ENCODE measurements at regions not wholly inside any gene's neighbourhood (a gene's known extent, or its start where the extent isn't known, plus 50 kb on each side); places are given as distances from the start of the nearest gene placed in this dataset.

GRCh38 chr13:88107570-88107969 lies 436.4 kb downstream of the SLITRK5 start:
- Histone ChIP-seq H3K27ac (no peak overlapping the region), H3K27me3 (no peaks in the 10 kb centered on the region), H3K36me3 (no peaks in the 10 kb centered on the region), H3K9me3 (no peaks in the 10 kb centered on the region), H3K4me1 (no peaks in the 10 kb centered on the region), H3K4me3 (no peak overlapping the region)
- DNase-seq = no peak
- WGBS, 2 donors = 71 to 88% methylated on average over 6 of the region's 6 CpGs
- TF ChIP-seq EP300 (IDR thresholded peaks at IDR 0.05) = no peak
- no peak for TF ChIP-seq CTCF (IDR thresholded peaks at IDR 0.05)
- no peak for TF ChIP-seq POLR2AphosphoS5 (IDR thresholded peaks at IDR 0.05)
- TF ChIP-seq POLR2A (IDR thresholded peaks at IDR 0.05) = no peak
- intact Hi-C loops (cut with DNase I) = no loop called here

DNA sequence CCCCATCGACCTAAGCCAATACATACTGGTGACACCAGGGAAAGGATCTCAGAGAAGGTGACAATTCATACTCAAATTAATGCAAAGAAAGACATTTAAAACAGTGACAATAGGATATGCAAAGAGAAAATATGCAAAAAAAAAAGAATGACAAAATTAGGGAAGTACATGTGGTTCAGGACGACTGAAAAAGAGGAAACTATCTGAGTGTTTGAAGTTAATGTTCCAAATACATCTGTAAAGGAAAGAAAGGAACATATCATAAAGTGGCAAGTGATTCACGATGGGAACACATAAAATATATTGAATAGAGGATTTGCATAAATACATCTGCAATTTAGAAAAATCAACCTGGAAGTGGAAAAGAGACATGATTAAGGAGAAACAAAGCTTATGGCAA lies 441.4 kb downstream of the SLITRK5 start:
- Histone ChIP-seq H3K27me3 (no peaks in the 10 kb centered on the region), H3K4me1 (no peaks in the 10 kb centered on the region), H3K36me3 (no peaks in the 10 kb centered on the region), H3K27ac (no peak overlapping the region), H3K4me3 (no peak overlapping the region), H3K9me3 (no peaks in the 10 kb centered on the region)
- intact Hi-C loops (cut with DNase I) = no loop called here
- TF ChIP-seq POLR2A (IDR thresholded peaks at IDR 0.05) = no peak
- no peak for TF ChIP-seq POLR2AphosphoS5 (IDR thresholded peaks at IDR 0.05)
- TF ChIP-seq CTCF (IDR thresholded peaks at IDR 0.05) = no peak
- no peak for TF ChIP-seq EP300 (IDR thresholded peaks at IDR 0.05)
- 29 to 40% methylated on average over 3 of the region's 3 CpGs for WGBS, 2 donors
- no peak for DNase-seq

- Histone ChIP-seq H3K27me3 (no peaks in the 10 kb centered on the region), H3K27ac (no peak overlapping the region), H3K4me3 (no peak overlapping the region), H3K4me1 (no peaks in the 10 kb centered on the region), H3K9me3 (no peaks in the 10 kb centered on the region), H3K36me3 (no peaks in the 10 kb centered on the region)
- no peak for DNase-seq
- intact Hi-C loops (cut with DNase I) = no loop called here
- WGBS, 2 donors = 56 to 69% methylated on average over 2 of the region's 2 CpGs
- no peak for TF ChIP-seq EP300 (IDR thresholded peaks at IDR 0.05)
These were observed 444.8 kb downstream of the SLITRK5 start for GRCh38 chr13:88115976-88116375.

DNA sequence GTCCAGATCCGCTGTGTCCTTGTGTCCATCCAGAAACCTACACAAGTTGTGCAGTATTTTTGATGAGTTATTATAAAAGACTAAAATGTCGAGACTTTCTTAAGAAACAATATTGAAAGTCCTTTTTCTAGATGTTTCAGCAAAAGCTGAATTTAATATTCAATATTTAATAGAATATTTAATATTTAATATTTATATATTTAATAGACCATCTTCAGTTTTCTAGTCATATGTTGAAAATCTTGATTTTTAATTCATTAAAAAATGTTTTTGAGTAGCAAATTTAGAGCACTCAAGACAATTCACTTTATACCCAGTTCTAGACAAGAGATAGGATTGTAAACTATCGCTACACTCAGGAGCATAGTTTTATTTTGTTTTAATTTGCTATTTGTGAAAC lies 447.8 kb downstream of the SLITRK5 start:
- no peak overlapping the region for H3K27ac ChIP-seq
- H3K4me3 ChIP-seq = no peak overlapping the region
- H3K4me1 ChIP-seq = no peaks in the 10 kb centered on the region

GRCh38 chr13:88124142-88124541 lies 453.0 kb downstream of the SLITRK5 start:
- no peaks in the 10 kb centered on the region for H3K36me3 ChIP-seq
- H3K27me3 ChIP-seq = no peaks in the 10 kb centered on the region
- DNase-seq = no peak
- intact Hi-C loops (cut with DNase I) = no loop called here
- no peak overlapping the region for H3K4me3 ChIP-seq
- TF ChIP-seq CTCF (IDR thresholded peaks at IDR 0.05) (no peak), POLR2AphosphoS5 (IDR thresholded peaks at IDR 0.05) (no peak), POLR2A (IDR thresholded peaks at IDR 0.05) (no peak), EP300 (IDR thresholded peaks at IDR 0.05) (no peak)
- no peaks in the 10 kb centered on the region for H3K9me3 ChIP-seq
- no peak overlapping the region for H3K27ac ChIP-seq
- no peaks in the 10 kb centered on the region for H3K4me1 ChIP-seq

More for the DNA sequence above, 447.8 kb downstream of the SLITRK5 start:
- Histone ChIP-seq H3K27me3 (no peaks in the 10 kb centered on the region), H3K9me3 (no peaks in the 10 kb centered on the region), H3K36me3 (no peaks in the 10 kb centered on the region)
- no peak for TF ChIP-seq CTCF (IDR thresholded peaks at IDR 0.05)
- no peak for TF ChIP-seq POLR2A (IDR thresholded peaks at IDR 0.05)
- no peak for TF ChIP-seq EP300 (IDR thresholded peaks at IDR 0.05)
- TF ChIP-seq POLR2AphosphoS5 (IDR thresholded peaks at IDR 0.05) = no peak
- 69 to 82% methylated on average over 3 of the region's 3 CpGs for WGBS, 2 donors
- no peak for DNase-seq
- intact Hi-C loops (cut with DNase I) = no loop called here

Data from sigmoid colon (tissue), 6 donors.